Mammary epithelial cell (primary cell): ENCODE measurements at regions not wholly inside any gene's neighbourhood (a gene's known extent, or its start where the extent isn't known, plus 50 kb on each side); places are given as distances from the start of the nearest gene placed in this dataset.

Experiments used
- EZH2 ChIP-seq: IDR thresholded peaks from 2 replicates; pipeline ENCODE4 v1.6.1; 2012; ENCODE audit warnings: low read length, inconsistent platforms, borderline replicate concordance
- TF ChIP-seq, protein P1 (sequence below), 2 donors: IDR thresholded peaks in 1 of 2; conservative IDR thresholded peaks in 1 of 2; 2 replicates each; pipeline ENCODE4 v1.5.1; 2011 to 2012; ENCODE audit warnings: inconsistent platforms in 2 of 2, low read length in 2 of 2, mild to moderate bottlenecking in 2 of 2, control low read depth in 1 of 2, low read depth in 1 of 2; ENCODE audit not compliant: insufficient read depth in 1 of 2; ENCODE audit errors: extremely low read depth in 1 of 2

- TF ChIP-seq EZH2: no peak
- TF ChIP-seq, protein P1, sequence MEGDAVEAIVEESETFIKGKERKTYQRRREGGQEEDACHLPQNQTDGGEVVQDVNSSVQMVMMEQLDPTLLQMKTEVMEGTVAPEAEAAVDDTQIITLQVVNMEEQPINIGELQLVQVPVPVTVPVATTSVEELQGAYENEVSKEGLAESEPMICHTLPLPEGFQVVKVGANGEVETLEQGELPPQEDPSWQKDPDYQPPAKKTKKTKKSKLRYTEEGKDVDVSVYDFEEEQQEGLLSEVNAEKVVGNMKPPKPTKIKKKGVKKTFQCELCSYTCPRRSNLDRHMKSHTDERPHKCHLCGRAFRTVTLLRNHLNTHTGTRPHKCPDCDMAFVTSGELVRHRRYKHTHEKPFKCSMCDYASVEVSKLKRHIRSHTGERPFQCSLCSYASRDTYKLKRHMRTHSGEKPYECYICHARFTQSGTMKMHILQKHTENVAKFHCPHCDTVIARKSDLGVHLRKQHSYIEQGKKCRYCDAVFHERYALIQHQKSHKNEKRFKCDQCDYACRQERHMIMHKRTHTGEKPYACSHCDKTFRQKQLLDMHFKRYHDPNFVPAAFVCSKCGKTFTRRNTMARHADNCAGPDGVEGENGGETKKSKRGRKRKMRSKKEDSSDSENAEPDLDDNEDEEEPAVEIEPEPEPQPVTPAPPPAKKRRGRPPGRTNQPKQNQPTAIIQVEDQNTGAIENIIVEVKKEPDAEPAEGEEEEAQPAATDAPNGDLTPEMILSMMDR (conservative IDR thresholded peaks at IDR 0.05 in 1 of 2, IDR thresholded peaks at IDR 0.05 in 1 of 2; ENCODE audit: extremely low read depth in 1 of 2, insufficient read depth in 1 of 2, low read depth in 1 of 2, low read length in 2 of 2): no peak
Measured at GRCh38 chr3:66101901-66102300, 63.2 kb upstream of the MAGI1 start.
